A172 (cell line): ENCODE measurements at regions not wholly inside any gene's neighbourhood (a gene's known extent, or its start where the extent isn't known, plus 50 kb on each side); places are given as distances from the start of the nearest gene placed in this dataset.

Experiments used
- DNase-seq: peaks from one replicate; pipeline ENCODE4 v3.0.0-alpha.2; 2015; ENCODE audit warnings: low spot score

DNA sequence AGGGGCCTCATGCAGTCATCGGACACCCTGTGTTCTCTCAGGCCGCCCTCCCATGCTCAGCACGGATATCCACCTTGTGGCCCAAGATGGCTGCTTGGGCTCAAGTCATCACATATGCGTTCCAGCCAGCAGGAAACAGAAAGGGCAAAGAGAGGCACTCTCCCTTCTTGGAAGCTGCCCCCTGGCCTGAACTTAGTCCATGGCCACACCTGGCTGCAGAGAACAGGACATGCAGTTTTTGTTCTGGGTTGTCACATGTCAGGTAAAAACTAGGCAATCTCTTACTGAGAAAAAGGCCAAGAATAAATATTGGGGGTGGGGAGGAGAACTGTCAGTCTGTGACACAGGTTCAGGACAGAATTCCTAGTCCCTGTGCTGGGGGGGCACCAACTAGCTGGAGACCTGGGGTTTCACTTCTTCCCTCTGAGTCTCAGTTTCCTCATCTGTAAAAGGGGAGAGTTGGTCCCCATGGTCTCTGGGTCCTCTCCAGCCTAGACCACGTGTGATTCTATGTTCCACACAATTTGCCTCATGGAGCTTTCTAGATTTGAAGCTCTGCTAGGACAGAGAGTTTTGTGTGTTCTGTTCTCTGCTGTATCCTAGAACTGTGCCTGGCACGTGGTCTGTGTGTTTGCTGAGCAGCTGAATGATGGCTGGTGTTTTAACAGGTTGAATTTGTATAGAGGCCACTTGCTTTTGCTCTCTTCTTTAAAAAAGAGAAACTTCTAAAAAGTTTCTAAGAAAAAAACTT, 107.2 kb upstream of the ANO1 start:
- DNase-seq = no peak

DNA sequence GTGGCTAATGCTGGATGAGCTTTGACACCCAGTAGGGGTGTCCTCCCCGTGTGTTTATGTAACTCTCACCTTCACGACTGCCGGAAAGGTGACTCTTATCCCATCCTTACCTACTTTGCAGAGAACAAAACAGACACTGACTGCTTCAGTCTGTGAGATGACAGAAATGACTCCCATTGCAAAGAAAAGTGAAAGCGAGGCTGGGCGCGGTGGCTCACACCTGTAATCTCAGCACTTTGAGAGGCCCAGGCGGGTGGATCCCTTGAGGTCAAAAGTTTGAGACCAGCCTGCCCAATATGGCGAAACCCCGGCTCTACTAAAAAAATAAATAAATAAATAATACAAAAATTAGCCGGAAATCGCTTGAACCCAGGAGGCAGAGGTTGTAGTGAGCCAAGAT, 106.4 kb upstream of the ANO1 start:
- DNase-seq = no peak

DNA sequence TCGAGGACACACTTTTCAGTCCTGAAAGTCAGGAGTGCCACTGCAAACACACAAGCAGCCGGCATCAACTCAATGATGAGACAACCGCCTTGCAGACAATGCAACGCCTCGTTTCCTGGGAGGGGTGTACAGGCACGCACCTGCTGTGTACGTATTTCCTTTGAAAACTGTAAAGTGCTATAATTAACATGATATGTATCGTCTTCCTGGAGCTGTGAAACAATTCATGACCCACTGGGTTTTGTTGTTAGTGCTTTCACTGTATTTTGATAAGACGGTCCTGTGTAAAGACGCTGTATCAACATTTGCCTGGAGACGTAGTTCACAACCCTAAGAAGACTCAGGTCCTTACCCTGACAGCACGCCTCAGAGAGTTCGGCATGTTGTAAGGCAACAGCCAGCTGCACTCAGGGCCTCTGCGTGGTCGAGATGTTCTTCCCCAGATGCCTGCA, 105.7 kb upstream of the ANO1 start:
- no peak for DNase-seq

DNA sequence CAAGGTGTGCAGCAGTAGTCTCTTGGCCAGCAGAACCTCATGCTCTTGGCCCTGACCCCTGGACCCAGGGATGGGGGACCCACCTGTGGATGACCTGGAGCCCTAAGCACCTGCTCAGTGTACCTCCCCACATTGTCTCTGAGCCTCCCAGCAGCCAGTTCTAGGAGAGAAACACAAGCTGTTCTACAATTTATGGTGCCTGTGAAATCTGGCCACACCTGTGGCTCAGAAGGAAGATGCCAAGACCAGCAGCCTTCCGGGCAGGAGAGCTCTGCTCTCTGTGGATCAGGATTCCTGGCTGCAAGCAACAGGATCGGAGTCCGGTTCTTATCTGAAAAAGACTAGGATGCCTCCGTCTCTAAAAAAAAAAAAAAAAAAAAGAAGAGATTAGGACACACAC, 103.6 kb upstream of the ANO1 start:
- DNase-seq = no peak

DNA sequence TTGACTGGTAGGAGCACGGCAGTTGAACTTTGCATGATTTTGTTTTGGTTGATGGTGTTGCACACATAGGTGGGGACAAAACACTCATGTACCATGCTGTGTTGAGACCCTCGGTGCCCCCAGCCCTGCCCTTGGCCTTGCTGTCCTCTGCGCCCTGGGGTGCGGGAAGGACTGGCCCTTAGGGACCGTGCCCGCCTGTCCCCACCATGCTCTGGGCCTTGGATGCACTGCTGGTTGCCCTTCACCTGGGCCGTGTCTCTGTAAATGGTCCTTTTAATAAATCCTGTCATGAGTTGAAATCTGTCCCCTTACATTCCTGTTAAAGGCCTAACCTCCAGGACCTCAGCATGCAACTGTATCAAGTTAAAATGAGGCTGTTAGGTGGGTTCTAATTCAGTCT, 102.3 kb upstream of the ANO1 start:
- DNase-seq = no peak

DNA sequence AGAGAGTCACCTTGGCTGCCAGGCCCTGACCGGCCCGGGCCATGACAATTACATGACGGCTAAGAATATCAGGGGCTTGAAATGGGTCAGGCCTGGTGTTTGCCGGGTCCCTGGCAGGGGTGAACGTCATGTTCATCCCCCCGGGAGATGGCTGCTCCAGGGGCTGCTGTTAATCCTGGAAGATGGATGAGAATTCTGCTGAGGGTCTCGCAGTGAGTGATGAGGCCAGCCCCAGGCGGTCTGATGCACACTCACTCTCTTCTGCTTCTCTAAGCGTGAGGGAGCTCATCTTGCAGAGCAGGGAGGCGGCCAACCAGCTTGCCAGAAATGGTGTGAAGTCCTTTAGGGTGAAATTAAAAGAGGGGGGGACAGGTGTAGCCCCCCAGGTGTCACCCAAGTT, 101.3 kb upstream of the ANO1 start:
- no peak for DNase-seq

DNA sequence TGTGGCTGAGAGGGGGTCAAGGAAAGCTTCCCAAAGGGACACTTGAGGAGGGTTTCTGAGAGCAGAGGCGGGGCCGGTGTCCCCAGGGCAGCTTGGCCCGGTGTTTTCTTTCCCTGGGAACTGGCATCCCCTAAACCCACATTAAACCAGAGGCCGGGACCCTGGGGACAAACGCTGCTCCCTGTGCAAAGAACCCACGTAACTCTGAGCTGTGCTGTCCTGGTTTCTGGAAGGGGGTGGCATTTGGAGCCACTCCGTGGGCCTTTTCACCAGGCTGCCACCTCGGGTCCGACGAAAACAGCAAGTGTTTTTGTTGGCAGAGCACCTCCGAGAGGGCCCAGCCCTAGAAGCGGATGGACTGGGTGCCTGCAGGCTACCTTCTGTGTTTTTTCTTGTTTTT, 100.2 kb upstream of the ANO1 start:
- DNase-seq = no peak

DNA sequence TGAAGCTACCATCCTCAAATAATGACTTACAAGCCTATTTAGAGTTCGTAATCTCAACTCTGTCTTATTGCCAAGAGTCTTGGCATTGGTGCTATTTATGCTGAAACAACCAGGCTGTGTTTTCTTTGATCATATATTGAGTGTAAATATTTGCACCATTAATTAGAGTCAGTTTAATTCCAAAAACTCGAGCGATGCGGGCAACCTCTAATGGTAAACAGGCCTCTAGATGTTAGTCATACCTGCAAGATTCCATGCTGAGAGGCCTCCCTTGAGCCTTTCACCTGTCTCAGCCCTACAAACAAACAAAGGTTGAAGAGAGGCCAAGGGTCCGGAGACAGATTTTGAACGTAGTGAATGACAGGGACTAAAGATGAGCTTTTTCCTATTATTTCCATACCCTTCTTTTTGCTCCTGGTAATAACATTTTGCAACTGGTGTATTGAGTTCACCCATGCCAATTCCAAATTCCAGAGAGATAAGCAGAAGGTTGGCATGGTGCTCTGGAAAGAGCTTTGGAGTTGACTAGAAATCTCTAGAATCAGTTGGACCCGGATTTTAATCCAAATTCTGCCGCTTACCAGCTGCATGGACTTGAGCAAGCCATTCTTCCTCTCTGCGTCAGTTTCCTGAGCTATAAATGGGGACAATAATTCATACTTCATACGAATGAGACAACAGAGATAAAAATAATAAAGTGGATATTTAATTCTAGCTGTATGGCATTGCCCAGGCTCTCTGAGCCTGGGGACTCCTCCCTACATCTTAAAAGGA, 99.1 kb upstream of the ANO1 start:
- no peak for DNase-seq

DNA sequence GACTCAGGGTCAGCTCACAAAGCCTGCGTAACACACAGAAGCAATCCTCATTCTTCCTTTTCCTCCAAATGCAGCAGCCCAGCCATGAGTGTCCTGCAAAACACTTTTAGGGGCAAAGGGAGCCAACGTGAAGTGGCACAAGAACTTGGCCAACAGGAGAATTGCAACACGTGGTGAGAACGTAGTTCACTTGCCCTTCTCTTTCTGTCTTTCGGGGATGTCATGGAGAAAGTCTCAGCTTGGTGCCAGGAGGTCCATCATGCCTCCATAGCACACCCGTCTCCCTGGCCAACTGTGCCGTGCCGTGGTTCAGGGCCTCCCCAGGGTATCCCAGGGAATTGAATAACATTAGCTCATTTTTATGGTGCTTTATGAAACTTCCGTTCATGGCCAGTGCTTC, 98.5 kb upstream of the ANO1 start:
- DNase-seq = no peak

DNA sequence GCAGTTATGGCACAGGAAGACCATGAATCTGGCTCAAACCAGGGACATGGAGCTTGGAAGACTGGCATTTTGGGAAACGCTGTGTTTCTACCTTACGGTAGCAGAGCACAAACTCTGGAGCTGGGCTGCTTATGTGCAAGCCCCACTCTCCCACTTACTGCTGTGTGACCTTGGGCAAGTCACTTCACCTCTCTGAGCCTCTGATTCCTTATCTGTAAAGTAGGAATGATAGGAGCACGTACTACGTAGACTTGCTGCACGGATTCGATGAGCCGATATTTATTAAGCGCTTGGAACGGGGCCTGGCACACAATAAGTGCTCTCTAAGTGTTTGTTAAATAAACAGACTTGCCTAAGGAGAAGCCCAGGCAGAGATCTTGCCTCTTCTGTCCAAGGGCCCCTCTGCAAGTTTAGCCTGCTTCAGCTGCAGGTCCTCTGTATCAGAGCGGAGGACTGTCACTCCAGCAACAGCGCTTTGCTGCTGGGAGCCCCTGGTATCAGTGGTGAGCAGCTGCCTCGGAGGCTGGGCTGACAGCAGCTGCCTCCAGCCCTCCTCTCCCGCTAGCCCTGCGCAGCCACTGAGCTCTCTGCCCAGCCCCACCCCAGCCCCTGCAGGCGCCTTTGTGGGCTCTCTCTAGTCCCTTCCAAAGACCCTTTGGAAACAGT, 96.9 kb upstream of the ANO1 start:
- no peak for DNase-seq

DNA sequence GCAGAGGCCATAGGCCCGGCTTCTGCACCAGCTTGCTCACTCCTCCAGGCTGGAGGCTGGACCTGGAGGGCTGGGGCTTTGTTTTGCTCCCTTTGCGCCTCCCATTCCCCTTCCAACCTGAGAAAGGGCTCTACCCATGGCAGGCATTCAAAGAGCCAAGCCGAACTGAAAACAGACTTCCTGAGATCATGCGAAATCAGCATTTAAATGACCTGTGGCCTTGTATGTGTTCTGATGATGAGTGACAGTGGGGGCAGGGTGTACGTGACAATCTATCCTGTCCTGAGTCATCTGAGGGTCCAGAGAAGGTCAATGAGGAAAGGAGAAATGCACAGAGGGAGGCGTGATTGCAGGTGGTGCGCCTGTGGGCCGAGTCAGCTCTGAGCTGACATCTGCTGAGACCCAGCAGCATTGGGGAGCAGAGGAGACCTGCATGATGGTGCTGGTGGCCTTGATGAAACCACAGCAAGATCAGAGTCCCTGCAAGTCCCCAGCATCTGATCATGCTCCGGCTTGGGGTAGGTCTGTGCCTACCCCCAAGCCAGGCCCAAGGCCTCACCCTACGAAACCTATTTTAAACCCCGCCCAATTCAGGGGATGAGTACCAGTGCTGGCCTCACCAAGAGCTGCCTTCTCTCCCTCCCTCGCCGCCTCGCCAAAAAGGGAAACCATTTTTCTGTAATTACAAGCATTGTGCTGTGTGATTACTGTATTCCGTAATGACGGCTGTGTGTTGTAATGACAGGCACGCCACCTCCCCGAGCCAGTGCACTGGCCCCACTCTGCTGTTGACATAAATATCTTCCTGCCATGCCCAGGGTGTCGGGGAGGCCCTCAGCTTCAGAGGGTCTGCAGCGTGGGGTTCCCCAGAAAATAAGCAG, 95.2 kb upstream of the ANO1 start:
- DNase-seq = no peak

DNA sequence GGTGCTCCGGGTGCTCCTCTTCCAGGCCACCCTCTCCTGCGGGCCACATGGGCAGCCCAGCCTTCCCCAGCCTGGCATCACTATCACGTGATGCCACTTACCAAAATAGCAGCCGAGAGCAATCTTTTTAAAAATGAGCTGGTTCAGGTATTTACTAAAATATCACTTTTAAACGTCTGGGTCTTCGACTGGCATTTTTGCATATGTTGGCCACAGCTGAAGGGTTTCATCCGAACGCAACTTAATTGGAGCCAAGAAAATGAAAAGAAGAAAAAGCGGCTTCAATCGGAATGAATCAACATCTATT, 94.6 kb upstream of the ANO1 start:
- DNase-seq = no peak

DNA sequence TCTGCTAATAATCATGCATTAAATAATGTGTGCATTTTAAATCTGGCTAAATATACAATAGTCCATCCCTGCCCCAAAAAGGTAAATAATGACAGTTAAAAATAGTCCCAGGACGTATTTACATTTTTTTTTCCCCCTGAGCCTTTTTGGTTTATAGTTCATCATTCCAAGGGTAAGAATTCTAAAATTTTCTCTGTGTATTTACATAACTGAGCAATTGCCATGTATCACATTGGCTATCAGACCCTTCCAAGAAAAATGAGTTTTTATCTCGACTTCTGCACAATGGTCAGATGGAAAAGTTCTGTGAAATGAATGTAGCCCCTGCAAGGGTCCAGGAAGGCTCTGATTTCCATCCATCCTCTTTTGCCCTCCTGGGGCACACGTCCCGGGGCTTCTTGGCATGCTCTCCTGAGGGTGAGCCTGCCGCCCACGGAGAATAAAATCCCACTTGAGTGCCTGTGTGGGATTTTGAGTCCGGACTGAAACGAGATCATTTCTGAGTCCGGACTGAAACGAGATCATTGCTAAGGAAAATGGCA, 94.1 kb upstream of the ANO1 start:
- no peak for DNase-seq

DNA sequence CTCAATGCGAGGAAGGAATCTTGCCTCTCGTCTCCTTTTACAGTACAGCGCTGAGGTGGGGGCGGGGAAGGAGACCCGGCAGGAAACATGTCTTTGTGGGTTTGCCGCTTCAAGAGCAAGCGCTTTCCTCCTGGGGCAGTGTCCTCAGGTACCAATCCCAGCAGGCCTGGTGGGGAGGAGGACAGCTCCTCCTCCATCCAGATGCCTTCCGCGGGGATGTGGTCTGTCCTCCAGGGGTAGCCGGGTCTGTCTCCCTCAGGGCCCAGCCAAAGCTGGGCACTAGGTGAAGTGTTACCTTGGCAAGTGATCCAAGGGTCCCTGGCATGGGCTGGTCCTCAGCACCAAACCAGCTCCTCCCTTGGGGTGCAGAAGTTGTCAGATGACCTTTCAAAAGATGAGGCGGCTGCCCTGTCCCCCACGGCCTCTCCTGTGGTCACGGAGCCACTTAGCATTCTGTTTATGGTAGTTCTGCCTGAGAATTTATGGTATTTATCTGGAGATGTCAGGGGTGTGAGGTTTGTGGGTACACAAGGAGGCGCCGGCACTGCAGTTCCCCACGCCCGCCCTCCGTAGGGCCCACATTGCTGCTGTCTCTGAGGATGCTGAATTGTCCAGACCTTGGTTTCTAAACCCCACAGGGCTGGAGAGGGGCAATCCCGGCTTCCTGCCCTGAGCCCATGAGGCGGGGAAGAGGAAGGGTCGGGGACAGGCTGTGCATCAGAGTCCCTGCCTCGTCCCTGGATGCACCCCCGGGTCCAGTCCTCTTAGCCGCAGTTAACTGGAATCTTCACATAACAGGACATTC, 93.5 kb upstream of the ANO1 start:
- no peak for DNase-seq

DNA sequence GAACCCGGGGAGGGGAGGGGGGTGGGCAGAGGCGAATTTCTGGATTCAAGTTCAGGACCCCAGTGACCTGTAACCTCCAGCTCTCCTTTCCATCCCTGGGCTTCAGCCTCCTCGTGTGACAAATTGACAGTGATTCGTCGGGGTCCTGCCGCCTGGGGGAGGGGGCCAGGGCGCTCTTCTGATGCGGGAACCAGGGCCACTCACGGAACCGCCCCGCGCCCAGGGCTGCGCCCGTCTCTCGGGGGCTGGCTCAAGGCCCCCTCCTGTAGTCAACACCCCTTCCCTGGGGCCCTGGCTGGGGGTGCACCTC, 92.8 kb upstream of the ANO1 start:
- DNase-seq = no peak

DNA sequence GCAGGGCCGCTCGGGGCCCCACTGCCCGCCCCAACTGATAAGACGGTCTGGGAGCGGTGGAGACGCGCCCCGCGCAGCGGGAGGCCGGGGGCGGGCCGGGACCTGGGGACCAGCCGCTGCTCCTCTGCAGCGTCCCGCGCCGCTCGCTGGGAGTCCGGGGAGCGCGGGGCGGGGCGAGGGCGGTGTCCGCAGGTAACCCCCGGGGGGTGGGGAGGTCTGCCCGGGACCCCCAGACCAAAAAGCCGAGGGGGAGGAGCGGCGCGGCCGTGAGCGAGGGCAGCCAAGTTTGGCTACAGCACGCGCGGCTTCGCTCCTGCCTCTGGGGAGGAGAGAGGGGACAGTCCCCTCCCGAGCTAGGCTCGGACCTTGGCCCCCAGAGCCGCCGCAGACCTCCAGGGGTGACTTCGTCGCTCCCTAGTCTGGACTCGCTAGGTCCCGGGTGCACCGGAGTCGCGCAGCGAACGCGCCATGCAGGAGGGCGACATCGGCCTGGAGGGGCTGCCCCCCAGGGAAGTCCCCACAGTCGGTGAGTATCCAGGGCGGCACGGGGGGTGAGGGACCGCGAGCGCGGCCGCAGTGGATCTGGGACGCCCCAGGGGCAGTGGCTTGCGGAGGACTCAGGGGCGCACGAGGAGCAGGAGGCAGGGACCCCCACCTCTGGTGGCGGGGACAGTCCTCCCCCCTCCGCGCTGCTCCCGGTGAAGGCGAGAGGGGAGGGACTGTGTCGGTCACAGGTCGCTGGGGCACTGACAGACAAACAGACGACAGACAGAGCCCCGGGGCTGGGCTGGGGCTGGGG, 92.3 kb upstream of the ANO1 start:
- DNase-seq = no peak

DNA sequence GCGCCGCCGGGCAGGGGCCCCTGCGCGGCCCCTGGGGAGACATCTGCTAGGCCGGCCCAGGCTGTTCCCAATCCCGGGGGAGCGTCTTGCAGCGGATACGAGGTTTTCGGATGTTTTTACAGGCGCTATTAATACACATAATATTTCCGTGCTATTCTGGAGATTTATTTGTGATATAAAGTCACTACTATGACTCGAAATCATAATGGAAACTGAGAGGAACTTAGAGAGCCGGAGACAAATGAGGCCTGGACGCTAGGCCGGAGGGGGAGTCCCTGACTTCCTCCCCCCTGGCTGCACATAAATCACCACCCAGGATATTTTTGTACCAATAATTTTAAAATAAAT, 91.7 kb upstream of the ANO1 start:
- no peak for DNase-seq

DNA sequence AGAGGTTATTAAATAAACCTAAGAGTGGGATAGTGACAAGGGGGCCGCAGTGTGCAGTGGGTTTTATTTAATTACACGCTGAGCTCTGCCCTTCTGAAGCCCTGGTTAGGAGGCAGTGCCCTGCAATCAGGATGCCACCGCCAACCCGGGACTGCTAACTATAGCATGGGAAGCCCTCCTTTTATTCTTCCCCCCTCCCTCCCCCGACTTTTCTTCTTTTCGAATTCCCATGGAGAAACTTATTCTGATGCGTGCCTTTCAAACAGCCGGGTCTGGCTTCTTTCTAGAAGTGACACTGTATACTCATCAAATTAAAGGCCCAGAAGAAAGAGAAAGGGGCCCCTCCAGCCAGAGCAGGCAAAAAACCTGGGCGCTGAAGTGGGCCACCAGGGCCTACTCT, 91.3 kb upstream of the ANO1 start:
- DNase-seq = no peak

DNA sequence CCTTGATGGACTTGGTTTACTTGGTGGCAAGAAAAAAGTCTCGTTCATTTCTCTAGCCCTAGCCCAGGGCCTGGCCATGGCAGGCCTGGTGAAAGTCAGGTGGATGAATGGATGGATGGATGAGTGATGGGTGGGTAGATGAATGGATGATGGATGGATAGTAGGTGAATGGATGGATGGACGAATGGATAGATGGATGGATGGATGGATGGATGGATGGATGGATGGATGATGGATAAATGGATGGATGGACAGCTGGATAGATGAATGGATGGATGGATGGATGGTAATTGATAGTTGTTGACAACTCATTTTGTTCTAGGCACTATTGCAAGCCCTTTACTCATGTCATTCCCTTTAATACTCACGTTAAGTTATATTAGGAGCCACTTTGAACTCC, 86.1 kb upstream of the ANO1 start:
- DNase-seq = no peak

DNA sequence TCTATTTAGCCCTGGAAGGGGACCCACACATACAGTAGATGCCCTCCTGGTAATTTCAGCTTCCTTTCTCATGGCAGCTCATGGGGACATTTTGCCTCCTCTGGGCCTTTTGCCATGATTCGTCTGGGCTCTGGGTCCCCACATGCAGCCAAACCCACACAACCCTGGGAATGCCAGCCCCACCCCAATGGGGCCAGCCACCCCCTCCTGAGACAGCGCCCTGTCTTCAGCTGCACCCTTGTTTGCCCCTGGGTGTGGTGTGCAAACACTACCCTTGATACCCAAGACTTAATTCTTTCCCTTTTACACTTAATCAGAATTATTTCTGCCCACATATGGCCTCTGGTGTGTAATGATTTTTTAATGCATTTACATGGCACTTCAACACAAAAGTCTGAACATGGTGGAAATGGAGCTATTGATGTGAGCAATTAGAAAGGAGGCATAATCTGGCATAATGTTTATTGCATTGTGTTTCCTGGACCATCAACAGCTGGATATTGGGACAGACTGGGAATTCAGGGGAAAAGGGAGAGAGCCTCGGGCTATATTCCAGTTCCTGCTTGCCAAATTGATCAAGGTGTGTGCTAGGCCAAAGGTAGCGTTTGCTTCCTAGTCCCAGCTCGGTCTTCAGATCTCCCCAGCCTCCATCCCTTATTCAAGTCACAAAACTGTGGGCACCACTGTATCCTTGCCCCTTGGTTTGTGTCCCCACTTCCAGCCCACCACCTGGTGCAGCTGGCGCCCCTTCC, 85.0 kb upstream of the ANO1 start:
- no peak for DNase-seq
